HUDEP-2 (cell line): ENCODE measurements at regions not wholly inside any gene's neighbourhood (a gene's known extent, or its start where the extent isn't known, plus 50 kb on each side); places are given as distances from the start of the nearest gene placed in this dataset.

Experiments
- DNase-seq, 76 experiments: peaks; one replicate each; lab custom pipeline; 2025; ENCODE audit not compliant: unreplicated experiment in 76 of 76; lab: John Stamatoyannopoulos, UW

DNA sequence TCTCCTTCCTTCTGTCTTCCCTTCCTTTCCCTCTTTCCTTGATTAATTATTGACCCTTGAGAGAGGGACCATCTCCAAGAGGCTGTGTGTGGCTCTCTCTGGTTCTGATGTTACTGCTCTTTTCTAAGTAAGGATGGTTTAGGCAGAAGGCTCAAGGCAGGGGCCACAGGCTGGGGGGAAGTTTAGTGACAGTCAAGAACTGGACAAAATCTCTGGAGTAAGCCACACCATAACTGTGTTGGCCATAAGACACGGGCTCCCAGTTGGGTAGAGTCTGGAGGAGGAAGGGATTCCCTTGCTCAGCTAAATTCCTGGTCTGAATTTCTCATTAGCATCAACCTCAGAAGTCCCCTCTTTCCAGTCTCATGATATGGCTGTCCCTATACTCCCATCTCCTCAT is 74.7 kb downstream of the BUD13 start:
- no peak for DNase-seq

DNA sequence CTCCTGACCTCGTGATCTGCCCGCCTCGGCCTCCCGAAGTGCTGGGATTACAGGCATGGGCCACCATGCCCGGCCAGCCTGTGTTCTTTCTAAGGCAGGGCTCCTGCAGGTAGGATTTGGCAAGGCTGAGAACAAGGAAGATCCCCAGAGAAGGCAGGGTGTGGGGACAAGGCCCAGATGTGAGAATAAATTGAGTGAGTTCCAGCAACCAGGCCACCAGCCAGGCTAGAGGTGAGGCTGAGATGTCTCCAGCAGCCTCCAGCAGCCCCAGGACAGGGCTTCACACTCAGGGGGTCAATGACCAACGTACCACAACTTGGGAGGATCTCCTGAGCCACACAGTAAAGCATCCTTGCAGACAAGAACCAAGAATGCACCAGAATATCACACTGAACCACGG is 75.1 kb downstream of the BUD13 start:
- DNase-seq, result no peak

DNA sequence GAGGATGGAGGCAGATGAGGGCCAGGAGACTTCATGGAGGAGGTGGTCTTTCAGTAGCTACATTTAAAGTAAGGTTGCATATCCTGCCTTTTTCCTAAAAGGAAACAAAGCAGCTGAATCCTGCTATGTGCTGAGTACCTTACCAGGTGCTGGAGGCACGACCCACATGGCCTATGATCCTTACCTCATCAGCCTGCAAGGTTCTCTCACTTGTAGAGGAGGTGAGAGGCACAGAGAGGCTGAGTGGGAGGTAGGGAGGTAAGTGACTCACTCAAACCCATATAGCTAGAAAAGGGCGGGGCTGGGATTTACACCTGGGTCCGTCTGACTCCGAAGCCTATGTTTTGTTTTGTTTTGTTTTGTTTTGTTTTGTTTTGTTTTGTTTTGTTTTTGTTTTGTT is 75.8 kb downstream of the BUD13 start:
- DNase-seq, result no peak

DNA sequence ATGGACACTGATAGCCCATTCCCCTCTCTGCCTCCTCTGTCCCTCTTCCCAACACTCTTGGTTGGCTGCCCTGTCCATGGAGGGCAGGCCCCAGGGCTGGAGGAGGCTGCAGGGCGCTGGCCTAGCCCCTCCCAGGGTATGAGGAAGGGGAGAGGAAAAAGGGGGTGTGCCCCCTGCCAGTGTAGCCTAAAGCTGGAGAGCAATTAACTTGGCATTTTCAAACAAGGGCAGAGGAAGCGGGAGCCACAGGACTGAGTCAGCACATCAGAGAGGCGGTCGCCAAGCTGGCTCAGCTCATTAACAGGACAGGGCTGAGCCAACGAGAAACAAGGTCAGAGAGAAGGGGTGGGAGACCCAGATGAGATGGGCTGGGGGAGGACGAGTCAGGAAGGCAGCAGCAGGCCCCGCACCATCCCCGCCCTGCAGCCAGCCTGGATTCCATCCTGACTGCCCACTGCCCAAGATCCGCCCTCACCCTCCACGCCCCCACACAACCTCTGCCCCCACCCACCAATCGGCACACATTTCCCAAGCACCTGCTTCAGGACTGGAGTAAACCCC is 76.3 kb downstream of the BUD13 start:
- DNase-seq, result no peak

DNA sequence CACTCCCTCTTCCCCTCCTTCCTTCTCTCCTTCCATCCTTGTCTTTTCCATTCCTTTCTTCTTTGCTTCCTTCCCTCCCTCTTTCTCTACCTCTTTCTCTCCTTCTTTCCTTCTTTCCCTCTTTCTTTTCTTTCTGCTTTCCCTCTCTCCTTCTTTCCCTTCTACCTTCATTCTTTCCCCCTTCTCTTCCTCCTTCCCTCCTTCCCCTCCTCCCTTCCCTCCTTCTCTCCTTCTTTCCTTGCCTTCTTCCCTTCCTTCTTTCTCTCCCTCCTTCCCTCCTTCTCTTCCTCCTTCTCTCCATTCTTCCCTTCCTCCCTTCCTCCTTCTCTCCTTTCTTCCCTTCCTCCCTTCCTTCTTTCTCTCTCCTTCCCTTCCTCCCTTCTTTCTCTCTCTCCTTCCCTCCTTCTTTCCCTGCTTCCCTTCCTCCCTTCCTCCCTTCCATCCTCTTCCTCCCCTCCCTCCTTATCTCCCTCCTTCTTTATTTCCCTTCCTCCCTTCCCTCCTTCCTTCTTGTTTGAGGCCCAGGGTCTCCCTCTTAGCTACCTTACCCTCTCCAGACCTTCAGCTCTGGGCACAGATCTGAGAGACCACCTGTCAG is 77.0 kb downstream of the BUD13 start:
- DNase-seq, result no peak

DNA sequence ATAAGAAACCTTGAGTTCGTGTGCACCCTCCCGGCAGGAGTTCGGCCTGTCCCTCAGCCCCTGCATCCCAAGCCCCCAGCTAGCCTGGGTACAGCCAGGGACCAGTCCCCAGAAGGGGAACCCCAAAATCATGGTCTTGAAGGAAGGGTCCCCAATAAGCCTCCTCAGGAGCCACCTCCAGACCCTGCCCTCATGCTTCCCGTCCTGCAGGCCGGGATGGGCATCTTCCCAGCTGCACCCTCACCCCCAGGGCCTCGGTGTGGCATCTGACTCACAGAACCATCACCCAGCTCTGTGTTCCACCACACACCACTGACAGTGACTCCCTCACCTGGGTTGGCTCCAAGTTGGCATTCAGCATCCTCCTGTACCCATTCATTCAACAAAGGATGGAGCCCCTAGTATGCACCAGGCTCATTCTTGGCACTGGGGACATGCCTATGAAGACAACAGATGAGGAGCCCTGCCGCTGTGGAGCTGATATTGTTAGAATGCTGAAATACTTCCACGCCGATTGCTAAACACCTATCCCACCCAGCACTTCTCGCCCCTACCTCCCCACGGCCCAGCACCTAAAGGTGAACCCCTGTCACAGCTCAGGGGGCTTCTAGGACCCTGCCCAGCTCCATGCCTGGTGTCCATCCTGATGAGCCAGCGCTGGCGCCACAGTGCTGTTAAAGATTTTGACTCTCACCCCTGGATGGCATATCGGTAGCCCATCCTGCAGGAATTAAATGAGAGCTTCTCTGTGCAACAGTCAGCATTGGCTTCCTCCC is 77.8 kb downstream of the BUD13 start:
- no peak for DNase-seq

DNA sequence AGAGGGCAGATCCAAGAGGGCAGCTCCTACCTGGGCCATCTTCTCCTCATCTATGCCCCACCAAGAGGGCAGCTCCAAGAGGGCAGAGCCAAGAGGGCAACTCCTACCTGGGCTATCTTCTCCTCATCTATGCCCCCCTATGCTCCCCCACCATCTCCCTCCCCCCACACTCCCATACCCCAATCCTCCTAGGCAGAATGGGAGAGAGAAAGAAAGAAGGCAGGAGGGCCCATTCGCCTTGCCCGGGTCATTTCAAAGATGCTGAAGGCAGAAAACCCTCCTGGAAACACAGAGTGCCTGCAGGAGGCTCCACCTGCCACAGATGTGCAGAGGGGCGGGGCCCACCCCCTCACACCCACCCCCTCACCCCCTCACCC is 78.5 kb downstream of the BUD13 start:
- DNase-seq, result no peak

DNA sequence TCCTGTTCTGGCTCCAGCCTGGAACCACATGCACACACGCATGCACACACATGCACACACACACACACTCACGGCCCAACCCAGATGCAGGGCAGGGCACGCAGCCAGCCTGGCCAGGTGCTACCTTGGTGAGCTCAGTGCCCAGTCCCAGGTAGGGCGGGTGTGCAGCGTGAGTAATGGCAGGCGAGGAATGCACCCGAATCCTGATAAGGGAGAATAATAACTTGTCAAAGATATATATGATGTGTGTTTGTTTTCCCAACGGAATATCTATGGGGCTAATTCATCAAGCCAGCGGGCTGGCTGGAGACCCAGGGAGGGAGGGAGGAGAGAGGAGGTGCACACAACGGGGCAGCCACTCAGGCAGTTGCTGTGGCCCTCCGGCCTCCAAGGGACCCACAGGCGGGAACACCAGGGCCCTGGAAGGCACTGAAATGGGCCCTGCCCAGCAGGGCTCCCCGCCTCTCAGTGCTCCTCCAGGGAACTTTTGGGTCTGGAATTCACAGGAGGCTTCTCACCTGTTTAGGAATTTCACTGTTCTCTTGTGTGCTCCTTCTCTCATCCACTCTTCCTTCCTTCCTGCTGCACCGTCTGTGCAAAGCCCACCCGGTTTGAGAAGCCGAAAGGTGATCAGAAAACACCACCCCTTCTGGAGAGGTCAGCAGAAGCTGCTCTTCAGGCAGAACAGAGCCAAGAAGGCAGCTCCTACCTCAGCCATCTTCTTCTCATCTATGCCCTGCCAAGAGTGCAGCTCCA is 79.0 kb downstream of the BUD13 start:
- no peak for DNase-seq

DNA sequence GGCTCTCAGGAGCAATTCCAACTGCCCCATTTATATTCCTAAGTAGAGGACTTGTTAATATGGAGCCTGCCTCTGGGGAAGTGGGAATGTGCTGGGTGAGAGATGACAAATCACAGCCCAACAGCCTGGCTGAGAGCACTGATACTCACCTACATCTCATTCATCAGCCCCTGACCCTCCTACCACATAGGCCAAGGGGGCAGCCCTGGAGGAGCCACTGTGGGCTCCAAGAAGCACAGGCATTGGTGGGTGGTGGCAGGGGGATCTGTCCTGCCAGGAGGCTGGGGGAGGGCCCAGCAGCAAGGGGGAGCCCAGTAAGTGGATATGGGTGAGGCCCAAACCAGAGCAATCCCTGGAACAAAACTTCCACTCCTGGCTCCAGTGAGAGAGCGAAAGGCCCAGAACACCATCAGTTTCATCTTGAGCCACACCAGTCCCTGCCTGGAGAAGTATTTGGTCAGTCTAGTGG is 79.7 kb downstream of the BUD13 start:
- no peak for DNase-seq

DNA sequence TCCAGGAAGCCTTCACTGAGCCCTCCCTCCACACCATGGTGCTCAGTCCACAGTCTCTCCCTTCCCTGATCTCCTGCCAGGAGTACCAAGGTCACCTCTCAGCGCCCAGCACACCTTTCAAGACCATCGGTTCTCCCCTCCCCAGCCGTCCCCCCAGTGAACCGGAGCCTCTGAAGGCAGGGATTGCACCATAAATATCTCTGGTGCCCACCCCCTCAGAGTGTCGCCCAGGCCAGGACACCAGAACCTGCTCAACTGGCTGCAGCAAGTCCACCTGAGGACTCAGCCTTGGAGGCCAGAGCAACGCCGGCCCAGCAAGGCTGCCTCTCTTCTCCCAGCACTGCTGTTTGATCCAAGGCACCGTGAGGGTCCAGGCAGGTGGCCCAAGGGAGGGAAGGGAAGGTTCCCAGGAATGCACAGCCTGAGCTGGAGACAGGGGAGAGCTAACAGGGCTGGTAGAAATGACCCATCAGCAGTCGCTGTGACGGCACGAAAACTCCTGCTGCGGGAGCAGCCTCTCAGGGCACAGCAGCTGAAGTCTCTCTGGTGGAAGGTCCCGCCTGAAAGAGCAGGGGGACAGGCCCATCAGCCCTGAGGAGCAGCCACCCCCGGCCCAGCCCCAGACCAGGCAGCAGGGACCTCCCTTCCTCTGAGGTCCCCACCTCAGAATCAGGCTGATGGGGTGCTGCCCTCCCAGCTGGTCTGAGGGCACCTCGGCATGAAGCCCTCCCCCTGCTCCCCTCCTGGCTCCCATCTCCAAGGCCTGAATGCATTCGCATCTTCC is 80.3 kb downstream of the BUD13 start:
- DNase-seq, result no peak

DNA sequence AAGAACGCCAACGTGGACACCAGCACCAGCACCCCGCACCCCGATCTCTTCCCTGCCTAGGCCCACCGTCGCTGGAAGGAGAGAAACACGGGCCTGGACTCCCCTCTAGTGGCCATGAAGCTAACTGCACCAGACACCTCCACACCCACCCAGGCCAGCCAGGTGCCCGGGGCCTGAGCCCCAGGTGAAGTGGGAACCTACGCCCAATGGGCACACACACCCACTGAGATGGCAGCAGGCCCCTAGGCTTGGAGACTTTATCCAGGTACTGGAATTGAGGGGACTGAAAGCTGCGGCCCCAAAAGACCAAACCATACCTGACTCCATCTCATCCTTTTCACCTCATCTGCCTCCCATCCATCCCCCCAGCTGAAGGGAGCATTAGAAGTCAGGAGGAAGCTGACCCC is 81.0 kb downstream of the BUD13 start:
- DNase-seq, result peak in 23 of 76 experiments; percentile 2 to 43 (median 11)

DNA sequence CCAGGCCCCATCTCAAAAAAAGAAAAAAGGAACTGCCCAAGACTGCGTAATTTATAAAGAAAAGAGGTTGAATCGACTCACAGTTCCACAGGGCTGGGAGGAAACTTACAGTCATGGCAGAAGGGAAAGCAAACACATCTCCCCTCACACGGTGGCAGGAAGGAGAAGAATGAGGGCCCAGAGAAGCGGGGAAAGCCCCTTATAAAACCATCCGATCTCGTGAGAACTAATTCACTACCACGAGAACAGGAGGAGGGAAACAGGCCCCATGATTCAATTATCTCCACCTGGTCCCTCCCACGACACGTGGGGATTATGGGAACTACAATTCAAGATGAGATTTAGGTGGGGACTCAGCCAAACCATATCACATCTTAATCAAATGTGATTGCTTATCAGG is 82.2 kb downstream of the BUD13 start:
- no peak for DNase-seq

DNA sequence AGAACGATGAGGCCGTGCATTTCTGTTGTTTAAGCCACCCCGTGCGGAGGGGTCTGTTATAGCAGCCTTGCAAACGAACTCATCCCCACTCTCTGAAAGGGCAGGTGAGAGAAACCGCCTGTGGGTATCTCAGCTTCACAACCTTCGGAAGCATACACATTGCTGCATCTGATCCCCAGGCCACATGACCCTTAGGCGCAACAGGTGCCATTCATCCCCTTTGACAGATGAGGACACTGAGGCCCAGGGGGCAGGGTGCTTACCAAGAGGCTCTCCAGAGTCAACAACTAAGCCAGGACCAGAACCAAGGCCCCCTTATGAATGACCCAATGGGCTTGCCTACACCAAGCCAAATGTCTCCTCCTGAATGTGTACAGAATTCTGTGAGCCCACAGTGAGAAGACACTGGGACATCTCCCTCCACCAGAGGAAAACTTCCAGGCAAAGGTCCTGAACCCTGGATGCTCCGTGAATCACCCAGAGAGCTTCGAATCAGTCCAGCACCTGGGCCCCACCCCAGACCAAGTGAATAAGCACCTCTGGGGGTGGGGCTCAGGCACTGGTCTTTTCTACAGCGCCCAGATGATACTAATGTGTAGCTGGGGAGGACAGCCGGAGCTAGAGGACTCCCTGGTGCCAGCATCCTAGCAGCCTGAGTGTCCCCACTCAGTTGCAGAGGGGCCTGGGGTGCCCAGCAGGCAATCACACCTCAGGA is 83.2 kb downstream of the BUD13 start:
- no peak for DNase-seq

DNA sequence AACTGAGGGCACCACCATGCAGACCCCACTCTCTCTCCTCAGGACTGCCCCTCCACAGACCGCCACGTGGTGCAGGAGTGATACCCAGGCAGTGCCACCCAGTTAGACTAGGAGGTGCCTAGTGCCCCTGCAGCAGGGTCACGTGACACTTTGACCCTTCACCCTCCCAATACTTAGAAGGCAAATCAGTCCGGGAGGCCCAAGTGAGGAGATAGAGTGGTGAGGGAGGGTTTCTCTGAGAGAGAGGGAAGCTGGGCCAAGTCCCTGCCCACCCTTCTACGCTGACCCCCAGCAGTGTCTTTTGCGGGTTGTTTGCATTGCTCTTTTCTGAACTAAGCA is 84.6 kb downstream of the BUD13 start:
- DNase-seq, result no peak

DNA sequence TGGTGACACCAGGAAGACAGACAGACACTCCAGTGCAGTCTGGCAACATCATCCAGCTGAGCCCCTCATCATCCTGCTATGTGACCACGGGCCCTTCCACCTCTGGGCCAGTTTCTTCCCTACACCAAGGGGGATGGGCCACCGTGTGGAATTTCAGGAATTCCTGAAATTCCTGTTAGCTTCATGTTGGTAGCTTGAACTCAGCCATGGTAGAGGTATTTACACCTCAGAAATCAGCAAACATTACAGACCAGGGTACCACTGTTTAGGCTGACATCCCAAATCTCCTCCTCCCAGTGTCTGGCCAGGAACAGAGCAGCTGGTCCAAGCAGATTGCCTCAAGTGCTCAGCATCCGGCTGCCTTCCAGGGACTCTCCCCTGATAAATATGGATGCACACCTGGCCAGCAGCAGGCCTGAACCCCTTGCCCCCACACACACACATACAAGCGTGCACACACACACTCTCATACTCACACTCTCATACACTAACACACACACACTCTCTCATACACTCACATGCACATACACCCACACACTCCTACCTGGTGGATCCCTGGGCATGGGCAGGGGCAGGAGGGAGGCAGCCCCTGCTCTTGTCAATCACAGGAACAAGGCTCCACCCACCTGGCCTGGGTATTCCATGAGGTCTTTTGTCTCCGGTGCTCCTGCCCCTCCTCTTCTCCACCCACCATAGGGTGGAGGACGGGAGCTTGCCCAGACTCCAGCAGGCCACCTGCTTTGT is 85.2 kb downstream of the BUD13 start:
- no peak for DNase-seq

DNA sequence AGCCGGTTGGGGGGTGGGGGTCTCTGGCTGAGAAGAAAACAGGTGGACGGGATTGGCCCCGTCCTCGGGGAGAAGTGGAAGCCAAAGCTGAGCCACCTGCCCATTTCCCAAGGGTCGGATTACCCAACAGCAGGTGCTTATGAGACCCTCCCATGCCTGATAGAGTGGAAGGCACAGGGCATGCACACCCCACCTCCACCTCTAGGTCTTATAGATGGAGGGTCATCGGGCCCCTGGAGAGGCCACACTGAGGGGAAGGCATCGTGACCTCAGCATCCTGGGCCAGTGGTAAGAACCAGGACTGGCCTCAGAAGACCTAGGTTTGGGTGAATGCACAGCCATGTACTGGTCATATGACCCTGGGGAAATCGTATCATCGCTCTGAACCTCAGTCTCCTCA is 85.9 kb downstream of the BUD13 start:
- no peak for DNase-seq

DNA sequence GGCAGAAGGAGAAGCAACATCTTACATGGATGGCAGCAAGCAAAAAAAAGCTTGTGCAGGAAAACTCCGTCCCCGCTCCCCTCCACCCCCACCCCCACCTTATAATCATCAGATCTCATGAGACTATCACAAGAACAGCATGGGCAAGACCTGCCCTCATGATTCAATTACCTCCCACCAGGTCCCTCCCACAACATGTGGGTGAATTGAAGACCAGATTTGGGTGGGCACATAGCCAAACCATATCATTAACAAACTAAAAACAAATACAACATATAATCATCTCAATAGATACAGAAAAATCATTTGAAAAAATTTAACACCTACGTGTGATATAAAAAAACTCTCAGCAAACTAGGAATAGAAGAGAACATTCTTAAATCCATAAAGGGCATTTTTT is 88.8 kb downstream of the BUD13 start:
- no peak for DNase-seq

DNA sequence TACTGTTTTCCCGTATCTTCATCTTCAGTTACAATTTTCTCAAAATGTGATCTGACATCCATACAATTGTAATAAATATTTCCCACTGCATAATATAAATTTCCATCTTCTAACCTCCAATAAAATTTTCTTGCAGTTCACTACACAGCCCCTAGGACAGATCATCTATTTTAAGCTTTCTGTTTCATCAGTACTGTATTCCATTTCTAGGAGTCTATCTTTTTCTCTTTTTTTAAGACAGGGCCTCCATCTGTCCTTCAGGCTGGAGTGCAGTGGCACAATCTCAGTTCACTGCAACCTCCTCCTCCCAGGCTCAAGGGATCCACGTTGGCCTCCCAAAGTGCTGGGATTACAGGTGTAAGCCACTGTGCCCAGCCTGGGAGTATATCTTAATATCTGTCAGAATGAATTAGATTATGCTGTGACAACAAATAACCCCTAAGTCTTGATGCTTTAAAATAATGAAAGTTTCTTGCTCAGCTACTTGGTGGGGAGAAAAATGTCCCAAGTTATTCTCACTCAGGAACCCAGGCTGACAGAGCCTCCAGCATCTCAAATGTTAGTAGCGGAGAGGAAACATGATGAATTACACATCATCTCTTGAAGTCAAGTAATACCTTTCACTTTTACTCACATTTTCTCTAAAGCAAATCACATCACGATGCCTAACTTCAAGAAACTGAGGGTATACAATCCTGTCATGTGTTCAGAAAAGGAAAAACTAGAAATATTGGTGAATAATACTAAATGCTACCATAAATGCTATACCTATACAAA is 92.2 kb downstream of the BUD13 start:
- DNase-seq, result no peak

DNA sequence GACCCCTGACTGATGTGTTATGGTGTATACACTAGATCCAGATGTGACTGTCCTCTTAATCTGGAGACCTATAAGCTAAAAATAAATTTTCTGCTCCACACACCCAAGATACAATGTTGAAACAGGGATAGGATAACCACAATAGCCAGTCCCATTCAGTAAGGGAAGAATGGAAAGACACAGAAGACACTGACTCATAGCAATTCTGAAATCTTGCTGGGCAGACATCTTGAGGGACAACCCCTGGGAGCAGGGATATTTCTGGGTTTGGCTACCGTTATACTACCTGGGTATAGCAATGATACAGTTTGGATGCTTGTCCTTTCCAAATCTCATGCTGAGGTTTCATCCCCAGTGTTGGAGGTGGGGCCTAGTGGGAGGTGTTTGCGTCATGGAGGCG is 93.9 kb downstream of the BUD13 start:
- no peak for DNase-seq
